A549 (cell line): ENCODE measurements at regions not wholly inside any gene's neighbourhood (a gene's known extent, or its start where the extent isn't known, plus 50 kb on each side); places are given as distances from the start of the nearest gene placed in this dataset.
"Not testable (repeated sequence)": the region's sequence is repeated elsewhere in the genome, so short reads cannot be mapped to it uniquely, and the experiment has no call there.

Source experiments
- ATAC-seq, 2 experiments: fragments of 200-7000 bp in 1 of 2; fragments of >200 bp in 1 of 2; cut with Nextera tagmentation in 1 of 2; cut with Tn5 transposase in 1 of 2; 3 replicates each; pipeline versions ENCODE4 v1.8.0 to v1.9.1; 2018 to 2020; ENCODE audit warnings: mild to moderate bottlenecking in 1 of 2, moderate library complexity in 1 of 2
- CTCF ChIA-PET: fragments of 300-600 bp; sonication (Branson Sonifier 250); formaldehyde crosslinking; extraction: SDS; loops from one replicate; lab custom pipeline; 2021; ENCODE audit warnings: antibody characterized with exemption, inconsistent platforms; lab: Yijun Ruan, JAX
- POLR2A ChIA-PET: fragments of 350-600 bp; formaldehyde crosslinking; extraction: SDS; loops from one replicate; lab custom pipeline; 2021; ENCODE audit warnings: antibody characterized with exemption, inconsistent platforms; lab: Yijun Ruan, JAX
- DNase-seq, 2 experiments: peaks; one replicate each; pipeline versions ENCODE4 v3.0.0 to v3.0.0-alpha.2; 2011 to 2016; ENCODE audit warnings: low read depth in 1 of 2, low spot score in 1 of 2
- FAIRE-seq: peaks from 2 replicates; lab custom pipeline; 2011; peaks lifted over from hg19 to GRCh38; lab: Jason Lieb, UNC
- H3K27ac ChIP-seq, 2 experiments: fragments of >200 bp; sonication (Bioruptor Twin); formaldehyde crosslinking; 3 replicates each; pipeline ENCODE4 v1.5.1; 2016 to 2017
- H3K4me1 ChIP-seq: fragments of >200 bp; sonication (Bioruptor Twin); formaldehyde crosslinking; 3 replicates; pipeline ENCODE4 v1.6.1; 2016
- H3K4me2 ChIP-seq: fragments of >200 bp; sonication (Bioruptor Twin); formaldehyde crosslinking; 3 replicates; pipeline ENCODE4 v1.6.1; 2016
- H3K4me3 ChIP-seq: fragments of >200 bp; sonication (Bioruptor Twin); formaldehyde crosslinking; 3 replicates; pipeline ENCODE4 v1.5.1; 2016
- H3K9me3 ChIP-seq: fragments of >200 bp; sonication (Bioruptor Twin); formaldehyde crosslinking; 3 replicates; pipeline ENCODE4 v1.6.1; 2016
- CBX2 ChIP-seq: fragments of 200-600 bp; sonication (generic); IDR thresholded peaks from 2 replicates; pipeline ENCODE4 v1.6.1; 2016; ENCODE audit warnings: low read depth, mild to moderate bottlenecking, borderline replicate concordance
- E2F6 ChIP-seq: IDR thresholded peaks from 2 replicates; pipeline ENCODE4 v1.6.1; 2012; ENCODE audit warnings: low read depth, borderline replicate concordance
- EHF ChIP-seq: fragments of 250-450 bp; sonication (Bioruptor Pico); IDR thresholded peaks from 2 replicates; pipeline ENCODE4 v1.5.0; 2020; ENCODE audit warnings: mild to moderate bottlenecking
- EHMT2 ChIP-seq: fragments of 200-600 bp; sonication (generic); IDR thresholded peaks from 2 replicates; pipeline ENCODE4 v1.6.1; 2016; ENCODE audit warnings: antibody characterized with exemption, low read depth, mild to moderate bottlenecking, moderate library complexity
- HDAC2 ChIP-seq: fragments of 200-600 bp; sonication (generic); IDR thresholded peaks from 2 replicates; pipeline ENCODE4 v1.6.1; 2016
- HES2 ChIP-seq: fragments of >200 bp; sonication (Bioruptor Twin); formaldehyde crosslinking; IDR thresholded peaks from 2 replicates; pipeline ENCODE4 v1.6.1; 2016
- HEYL ChIP-seq: fragments of 250-450 bp; sonication (Bioruptor Pico); IDR thresholded peaks from 2 replicates; pipeline ENCODE4 v1.8.0; 2021; ENCODE audit warnings: mild to moderate bottlenecking, moderate library complexity
- HOXA7 ChIP-seq: fragments of 250-450 bp; sonication (Bioruptor Pico); IDR thresholded peaks from 2 replicates; pipeline ENCODE4 v1.5.0; 2020; ENCODE audit warnings: mild to moderate bottlenecking, moderate library complexity
- HOXB5 ChIP-seq: fragments of 250-450 bp; sonication (Bioruptor Pico); IDR thresholded peaks from 2 replicates; pipeline ENCODE4 v1.5.0; 2020; ENCODE audit warnings: mild to moderate bottlenecking, moderate library complexity
- JUN ChIP-seq, 2 experiments: fragments of >200 bp; sonication (Bioruptor Twin); formaldehyde crosslinking; IDR thresholded peaks; 2 replicates in 1 of 2; 3 replicates in 1 of 2; pipeline ENCODE4 v1.6.1; 2016 to 2017
- JUNB ChIP-seq: fragments of >200 bp; sonication (Bioruptor Twin); formaldehyde crosslinking; IDR thresholded peaks from 2 replicates; pipeline ENCODE4 v1.6.1; 2016
- KDM1A ChIP-seq: fragments of 200-600 bp; sonication (generic); IDR thresholded peaks from 2 replicates; pipeline ENCODE4 v1.6.1; 2016; ENCODE audit warnings: low read depth, mild to moderate bottlenecking
- KDM5A ChIP-seq: fragments of 200-600 bp; sonication (generic); IDR thresholded peaks from 2 replicates; pipeline ENCODE4 v1.6.1; 2016; ENCODE audit warnings: antibody characterized with exemption, mild to moderate bottlenecking
- MAFK ChIP-seq: fragments of 450-650 bp; IDR thresholded peaks from 2 replicates; pipeline ENCODE4 v1.6.1; 2014; ENCODE audit not compliant: partially characterized antibody
- MAX ChIP-seq: IDR thresholded peaks from 2 replicates; pipeline ENCODE4 v1.6.1; 2012
- MAZ ChIP-seq: fragments of 150-350 bp; IDR thresholded peaks from 2 replicates; pipeline ENCODE4 v1.6.1; 2014; ENCODE audit warnings: antibody characterized with exemption, low read depth, low read length, borderline replicate concordance
- MYC ChIP-seq: IDR thresholded peaks from 2 replicates; pipeline ENCODE4 v1.6.1; 2012; ENCODE audit warnings: mild to moderate bottlenecking, inconsistent platforms, low read length, improper control_type of control experiment, borderline replicate concordance
- NPAS2 ChIP-seq: fragments of 250-450 bp; sonication (Bioruptor Pico); IDR thresholded peaks from 2 replicates; pipeline ENCODE4 v1.8.0; 2022; ENCODE audit warnings: mild to moderate bottlenecking, moderate library complexity, borderline replicate concordance
- NR3C1 ChIP-seq: fragments of >200 bp; sonication (Bioruptor Twin); formaldehyde crosslinking; IDR thresholded peaks from 3 replicates; pipeline ENCODE4 v1.6.1; 2017
- POLR2A ChIP-seq: IDR thresholded peaks from 2 replicates; pipeline ENCODE4 v1.6.1; 2012; ENCODE audit warnings: mild to moderate bottlenecking, low read length
- RARB ChIP-seq: fragments of 250-450 bp; sonication (Bioruptor Pico); IDR thresholded peaks from 2 replicates; pipeline ENCODE4 v1.8.0; 2021; ENCODE audit warnings: mild to moderate bottlenecking, moderate library complexity
- REST ChIP-seq: fragments of 200-600 bp; sonication (generic); IDR thresholded peaks from 2 replicates; pipeline ENCODE4 v1.6.1; 2016; ENCODE audit warnings: antibody characterized with exemption, mild to moderate bottlenecking, moderate library complexity
- RFX5 ChIP-seq: fragments of 450-650 bp; IDR thresholded peaks from 2 replicates; pipeline ENCODE4 v1.7.1; 2014; ENCODE audit warnings: antibody characterized with exemption, mild to moderate bottlenecking, moderate library complexity
- SMC3 ChIP-seq: fragments of >200 bp; sonication (Bioruptor Twin); formaldehyde crosslinking; IDR thresholded peaks from 3 replicates; pipeline ENCODE4 v1.6.1; 2018; ENCODE audit warnings: inconsistent platforms
- TFCP2L1 ChIP-seq: fragments of 250-450 bp; sonication (Bioruptor Pico); IDR thresholded peaks from 2 replicates; pipeline ENCODE4 v1.5.0; 2021; ENCODE audit warnings: mild to moderate bottlenecking
- ZFP36 ChIP-seq: fragments of 450-650 bp; IDR thresholded peaks from 2 replicates; pipeline ENCODE4 v1.6.1; 2014; ENCODE audit warnings: borderline replicate concordance; ENCODE audit not compliant: partially characterized antibody
- ZSCAN20 ChIP-seq: fragments of 250-450 bp; sonication (Bioruptor Pico); IDR thresholded peaks from 2 replicates; pipeline ENCODE4 v1.8.0; 2022; ENCODE audit warnings: mild to moderate bottlenecking, moderate library complexity
- WGBS: methylation state at CpG from one replicate; pipeline ENCODE4 v1.1.6; 2017; ENCODE audit errors: missing lambda C conversion rate; 5-methylcytosine and 5-hydroxymethylcytosine counted together

GRCh38 chr22:49004484-49005399, 822.9 kb downstream of the BRD1 start:
- TF ChIP-seq EHMT2: no peak
- TF ChIP-seq CBX2: no peak
- TF ChIP-seq HES2: no peak
- no peak for TF ChIP-seq ZFP36
- TF ChIP-seq RFX5: no peak
- TF ChIP-seq KDM1A: no peak
- TF ChIP-seq EHF (CRISPR knock-in tag): no peak
- TF ChIP-seq MAX: no peak
- no peak for TF ChIP-seq NPAS2 (CRISPR knock-in tag)
- TF ChIP-seq SMC3: no peak
- TF ChIP-seq HOXB5 (CRISPR knock-in tag): no peak
- no peak for TF ChIP-seq RARB (CRISPR knock-in tag)
- no peak for TF ChIP-seq REST
- no peak for TF ChIP-seq MAFK
- TF ChIP-seq MYC: no peak
- no peak for TF ChIP-seq POLR2A
- no peak for TF ChIP-seq E2F6
- CTCF ChIA-PET: interaction anchor here (0.6 kb wide), 1 partner anchor 138 kb away, joined by 3 read pairs; no protein-coding TSS in a partner anchor
- H3K9me3 ChIP-seq: no peaks in the 10 kb centered on the region
- no peak for ATAC-seq
- H3K27ac ChIP-seq: no peak overlapping the region
- POLR2A ChIA-PET: no interaction called here
- WGBS: 36% methylated on average over 15 of the region's 29 CpGs
- no peak overlapping the region for H3K4me2 ChIP-seq
- no peak for DNase-seq
- no peak for FAIRE-seq
- H3K4me1 ChIP-seq: no peaks in the 10 kb centered on the region
- H3K4me3 ChIP-seq: no peak overlapping the region

- H3K9me3 ChIP-seq, H3K4me1 ChIP-seq, DNase-seq, H3K27ac ChIP-seq, FAIRE-seq, H3K4me3 ChIP-seq, CTCF ChIA-PET, POLR2A ChIA-PET, H3K4me2 ChIP-seq, ATAC-seq: not testable (repeated sequence)
- 24% methylated on average over 14 of the region's 14 CpGs for WGBS
Observed at GRCh38 chr22:48997605-48998004, 830.1 kb downstream of the BRD1 start.

- POLR2A ChIA-PET: no interaction called here
Observed at GRCh38 chr22:48993655-48994054, 834.0 kb downstream of the BRD1 start.

More at GRCh38 chr22:48993655-48994054, 834.0 kb downstream of the BRD1 start:
- no peak overlapping the region for H3K4me3 ChIP-seq
- H3K27ac ChIP-seq: no peak overlapping the region
- WGBS: 4% methylated on average over 5 of the region's 5 CpGs
- no peak overlapping the region for H3K4me2 ChIP-seq
- CTCF ChIA-PET: no interaction called here
- no peaks in the 10 kb centered on the region for H3K4me1 ChIP-seq
- FAIRE-seq (no peak), ATAC-seq (no peak), DNase-seq (no peak)
- no peaks in the 10 kb centered on the region for H3K9me3 ChIP-seq
- TF ChIP-seq NR3C1 (no peak), EHF (CRISPR knock-in tag) (no peak), JUN (IDR thresholded peaks at IDR 0.05) (no peak), HEYL (CRISPR knock-in tag) (no peak), TFCP2L1 (CRISPR knock-in tag) (no peak), JUNB (no peak), HDAC2 (no peak), RARB (CRISPR knock-in tag) (no peak), HES2 (no peak), ZSCAN20 (no peak), KDM5A (no peak), MAZ (no peak), MAFK (no peak), POLR2A (no peak), HOXA7 (CRISPR knock-in tag) (no peak)
- TF ChIP-seq, all 56 proteins: peak for 0
